GM12878 (cell line): ENCODE measurements at regions not wholly inside any gene's neighbourhood (a gene's known extent, or its start where the extent isn't known, plus 50 kb on each side); places are given as distances from the start of the nearest gene placed in this dataset.

Experiments
- ATAC-seq: fragments of 200-7000 bp; cut with Tn5 transposase; 3 replicates; pipeline ENCODE4 v1.9.1; 2020; ENCODE audit warnings: mild to moderate bottlenecking, moderate library complexity
- BruUV-seq: library from RNA; stranded (reverse); fragments of 400-500 nt; replicated peaks from 2 replicates; lab custom pipeline; 2021; lab: Mats Ljungman, UMichigan
- CTCF ChIA-PET: fragments of 300-600 bp; sonication (Branson Sonifier 250); formaldehyde crosslinking; extraction: SDS; loops from one replicate; lab custom pipeline; 2021; ENCODE audit warnings: inconsistent platforms; lab: Yijun Ruan, JAX
- POLR2A ChIA-PET: fragments of 350-600 bp; formaldehyde crosslinking; extraction: SDS; loops from one replicate; lab custom pipeline; 2021; ENCODE audit warnings: inconsistent platforms; lab: Charles Lee
- RAD21 ChIA-PET: fragments of 300-600 bp; sonication (Branson Sonifier 250); formaldehyde crosslinking; loops from one replicate; lab custom pipeline; 2023; ENCODE audit warnings: antibody characterized with exemption; ENCODE audit not compliant: unreplicated experiment; lab: Charles Lee
- SMC1A ChIA-PET: fragments of 300-600 bp; sonication (Branson Sonifier 250); formaldehyde crosslinking; loops from one replicate; lab custom pipeline; 2023; ENCODE audit not compliant: unreplicated experiment, uncharacterized antibody; lab: Charles Lee
- DNase-seq: peaks from one replicate; pipeline ENCODE4 v3.0.0-alpha.2; 2011; ENCODE audit warnings: low read depth, low spot score
- FAIRE-seq: peaks from 3 replicates; lab custom pipeline; 2011; peaks lifted over from hg19 to GRCh38; lab: Jason Lieb, UNC
- H2AFZ ChIP-seq: 2 replicates; pipeline ENCODE4 v1.6.0; 2011; ENCODE audit warnings: low read depth, low read length, control low read depth; ENCODE audit not compliant: control insufficient read depth
- H3K27ac ChIP-seq: 2 replicates; pipeline ENCODE4 v1.5.1; 2011; ENCODE audit warnings: control low read depth; ENCODE audit not compliant: control insufficient read depth, insufficient read depth
- H3K27me3 ChIP-seq, 2 experiments: replicated peaks in 1 of 2; 2 replicates each; pipeline versions ENCODE4 v1.6.0 to v1.6.1; 2011; ENCODE audit warnings: low read length in 1 of 2; ENCODE audit not compliant: control insufficient read depth in 2 of 2, insufficient read depth in 2 of 2
- H3K36me3 ChIP-seq, 2 experiments: 2 replicates each; pipeline ENCODE4 v1.5.1; 2011; ENCODE audit warnings: low read length in 1 of 2; ENCODE audit not compliant: control insufficient read depth in 2 of 2, insufficient read depth in 2 of 2
- H3K4me1 ChIP-seq: 2 replicates; pipeline ENCODE4 v1.6.1; 2011; ENCODE audit warnings: mild to moderate bottlenecking, low read length, moderate library complexity, mixed read lengths; ENCODE audit not compliant: control insufficient read depth, insufficient read depth
- H3K4me2 ChIP-seq: 2 replicates; pipeline ENCODE4 v1.6.0; 2011; ENCODE audit warnings: control low read depth; ENCODE audit not compliant: control insufficient read depth, insufficient read depth
- H3K4me3 ChIP-seq: fragments of 200-600 bp; sonication (generic); 2 replicates; pipeline ENCODE4 v1.5.1; 2016
- H3K79me2 ChIP-seq: 2 replicates; pipeline ENCODE4 v1.6.0; 2011; ENCODE audit warnings: low read length; ENCODE audit not compliant: control insufficient read depth, insufficient read depth
- H3K9ac ChIP-seq: 2 replicates; pipeline ENCODE4 v1.8.0; 2011; ENCODE audit warnings: low read length, control low read depth, mixed read lengths; ENCODE audit not compliant: control insufficient read depth, insufficient read depth
- H3K9me3 ChIP-seq: replicated peaks from 3 replicates; pipeline ENCODE4 v1.5.1; 2011; ENCODE audit warnings: mild to moderate bottlenecking, low read length; ENCODE audit not compliant: control insufficient read depth, insufficient read depth
- H4K20me1 ChIP-seq: 2 replicates; pipeline ENCODE4 v1.6.0; 2011; ENCODE audit not compliant: control insufficient read depth, insufficient read depth
- CBFB ChIP-seq: IDR thresholded peaks from 2 replicates; pipeline ENCODE4 v1.6.1; 2016; ENCODE audit warnings: antibody characterized with exemption, low read depth
- CHD1 ChIP-seq: IDR thresholded peaks from 2 replicates; pipeline ENCODE4 v1.6.1; 2012; ENCODE audit warnings: low read depth, low read length, improper control_type of control experiment
- HDGF ChIP-seq: fragments of 450-650 bp; IDR thresholded peaks from 2 replicates; pipeline ENCODE4 v1.6.1; 2016; ENCODE audit warnings: antibody characterized with exemption
- MTA3 ChIP-seq: IDR thresholded peaks from 2 replicates; pipeline ENCODE4 v1.6.1; 2012; ENCODE audit warnings: low read length, inconsistent platforms, borderline replicate concordance
- POLR2AphosphoS5 ChIP-seq: IDR thresholded peaks from 2 replicates; pipeline ENCODE4 v1.6.1; 2011; ENCODE audit warnings: mild to moderate bottlenecking, low read length, inconsistent platforms
- RAD21 ChIP-seq: IDR thresholded peaks from 2 replicates; pipeline ENCODE4 v1.6.1; 2011; ENCODE audit warnings: mild to moderate bottlenecking, low read depth, low read length, moderate library complexity; ENCODE audit not compliant: insufficient read depth
- SIN3A ChIP-seq: IDR thresholded peaks from 2 replicates; pipeline ENCODE4 v1.6.1; 2012; ENCODE audit warnings: low read depth, low read length, improper control_type of control experiment
- TBL1XR1 ChIP-seq: IDR thresholded peaks from 2 replicates; pipeline ENCODE4 v1.6.1; 2012; ENCODE audit warnings: low read depth, low read length, improper control_type of control experiment
- ZNF274 ChIP-seq: IDR thresholded peaks from one replicate; pipeline ENCODE4 v1.8.0; 2011; ENCODE audit not compliant: insufficient read length, insufficient read depth
- ZNF622 ChIP-seq: fragments of 450-650 bp; IDR thresholded peaks from 2 replicates; pipeline ENCODE4 v1.6.1; 2017; ENCODE audit warnings: mild to moderate bottlenecking, inconsistent platforms
- WGBS: methylation state at CpG from one replicate; pipeline ENCODE4 v1.1.6; 2016; ENCODE audit warnings: low lambda C conversion rate; ENCODE audit not compliant: insufficient replicate concordance, insufficient coverage; ENCODE audit errors: missing lambda C conversion rate; 5-methylcytosine and 5-hydroxymethylcytosine counted together
- in situ Hi-C: fragments of 300-500 bp; cut with MboI; formaldehyde crosslinking; loops from 9 replicates; pipeline ENCODE4 v1.14.3; 2018; ENCODE audit warnings: mixed read lengths
- intact Hi-C: fragments of 100-400 bp; cut with micrococcal nuclease; formaldehyde crosslinking; loops from one replicate; pipeline ENCODE4 v1.14.2; 2022; ENCODE audit not compliant: unreplicated experiment
- TF ChIP-seq, protein P1 (sequence below): fragments of 450-650 bp; formaldehyde crosslinking; IDR thresholded peaks from 2 replicates; pipeline ENCODE4 v1.4.0; 2022; ENCODE audit warnings: mild to moderate bottlenecking, moderate library complexity
- TF ChIP-seq, protein P2 (sequence below): fragments of 450-650 bp; formaldehyde crosslinking; IDR thresholded peaks from 2 replicates; pipeline ENCODE4 v1.5.0; 2022; ENCODE audit warnings: mild to moderate bottlenecking, missing genetic modification characterization

DNA sequence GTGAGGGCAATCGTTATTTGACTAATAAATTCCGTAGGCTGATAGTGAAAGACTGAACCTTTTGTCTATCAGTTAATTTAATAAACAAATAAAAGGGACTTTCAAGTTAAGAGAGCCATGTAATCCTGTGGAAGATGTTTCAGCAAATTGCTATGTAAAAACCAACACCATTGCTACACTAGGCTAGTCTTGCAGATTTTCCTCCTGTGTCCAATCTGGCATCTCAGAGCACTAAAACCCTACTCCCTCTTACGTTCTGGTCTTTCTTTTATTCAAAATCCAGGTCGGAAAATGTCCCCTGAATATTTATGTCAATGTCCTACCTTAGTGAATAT, 478.8 kb upstream of the TNC start:
- intact Hi-C loops (loop anchor here (10.0 kb wide), 2 partner anchors 288 to 408 kb away; no protein-coding TSS in a partner anchor), in situ Hi-C loops (loop anchor here (10.0 kb wide), 1 partner anchor 568 kb away; no protein-coding TSS in a partner anchor)
- Histone ChIP-seq H3K4me2 (no peak overlapping the region), H3K4me3 (no peak overlapping the region), H4K20me1 (no peaks in the 10 kb centered on the region), H3K9ac (no peak overlapping the region), H3K79me2 (no peaks in the 10 kb centered on the region), H2AFZ (no peak overlapping the region), H3K27me3 (no peaks in the 10 kb centered on the region; a peak in 2 of 4 replicates), H3K27ac (no peak overlapping the region), H3K9me3 (no peaks in the 10 kb centered on the region), H3K36me3 (no peaks in the 10 kb centered on the region), H3K4me1 (no peaks in the 10 kb centered on the region)
- FAIRE-seq = no peak
- POLR2A ChIA-PET = no interaction called here
- CTCF ChIA-PET = no interaction called here
- TF ChIP-seq CHD1 = no peak
- no peak for ATAC-seq
- DNase-seq = no peak
- 1% methylated on average over 4 of the region's 4 CpGs for WGBS
- RAD21 ChIA-PET = no interaction called here
- SMC1A ChIA-PET = no interaction called here
- BruUV-seq = no TSS peak

DNA sequence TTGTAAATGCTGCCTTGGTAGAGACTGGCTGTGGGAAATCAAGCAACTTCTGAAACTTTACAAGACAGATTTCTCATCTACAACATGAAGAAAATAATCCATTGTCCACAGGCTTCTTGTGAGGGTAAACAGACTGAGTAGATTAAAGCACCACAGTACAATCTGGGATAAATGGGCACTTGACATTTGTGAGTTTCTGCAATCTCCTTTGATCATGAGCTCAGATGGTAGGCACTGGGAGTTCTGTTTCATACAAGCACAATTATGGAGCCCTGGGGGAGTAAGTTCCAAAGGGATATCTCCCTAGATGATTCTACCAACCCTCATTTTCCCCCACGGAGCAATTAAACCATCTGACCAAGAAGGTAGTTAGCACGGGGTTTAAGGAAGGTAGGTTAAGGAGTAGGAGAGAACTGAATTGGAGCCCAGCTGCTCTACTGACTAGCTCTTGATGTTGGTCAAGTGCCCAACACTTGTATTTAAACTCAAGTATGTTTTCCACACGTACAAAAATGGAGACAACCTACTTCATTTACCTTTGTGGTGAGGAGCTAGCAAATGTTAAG, 479.5 kb upstream of the TNC start:
- intact Hi-C loops (loop anchor here (10.0 kb wide), 2 partner anchors 287 to 407 kb away; no protein-coding TSS in a partner anchor), in situ Hi-C loops (loop anchor here (10.0 kb wide), 1 partner anchor 567 kb away; no protein-coding TSS in a partner anchor)
- CTCF ChIA-PET = no interaction called here
- SMC1A ChIA-PET = no interaction called here
- no peak overlapping the region for H3K9ac ChIP-seq
- no peak overlapping the region for H3K4me2 ChIP-seq
- H4K20me1 ChIP-seq = no peaks in the 10 kb centered on the region
- H3K27me3 ChIP-seq = no peaks in the 10 kb centered on the region; a peak in 2 of 4 replicates
- RAD21 ChIA-PET = no interaction called here
- POLR2A ChIA-PET = no interaction called here
- no peak overlapping the region for H3K4me3 ChIP-seq
- WGBS = 1% methylated on average over 3 of the region's 3 CpGs
- H3K9me3 ChIP-seq = no peaks in the 10 kb centered on the region
- FAIRE-seq (no peak), ATAC-seq (no peak), DNase-seq (no peak)
- no peaks in the 10 kb centered on the region for H3K36me3 ChIP-seq
- H3K79me2 ChIP-seq = no peaks in the 10 kb centered on the region
- BruUV-seq = no TSS peak
- H2AFZ ChIP-seq = no peak overlapping the region
- H3K4me1 ChIP-seq = no peaks in the 10 kb centered on the region
- no peak overlapping the region for H3K27ac ChIP-seq
- TF ChIP-seq ZNF274 (no peak), POLR2AphosphoS5 (no peak), HDGF (no peak), TBL1XR1 (no peak), MTA3 (no peak), SIN3A (no peak), RAD21 (no peak), CBFB (no peak), ZNF622 (no peak)
- TF ChIP-seq, protein P1, sequence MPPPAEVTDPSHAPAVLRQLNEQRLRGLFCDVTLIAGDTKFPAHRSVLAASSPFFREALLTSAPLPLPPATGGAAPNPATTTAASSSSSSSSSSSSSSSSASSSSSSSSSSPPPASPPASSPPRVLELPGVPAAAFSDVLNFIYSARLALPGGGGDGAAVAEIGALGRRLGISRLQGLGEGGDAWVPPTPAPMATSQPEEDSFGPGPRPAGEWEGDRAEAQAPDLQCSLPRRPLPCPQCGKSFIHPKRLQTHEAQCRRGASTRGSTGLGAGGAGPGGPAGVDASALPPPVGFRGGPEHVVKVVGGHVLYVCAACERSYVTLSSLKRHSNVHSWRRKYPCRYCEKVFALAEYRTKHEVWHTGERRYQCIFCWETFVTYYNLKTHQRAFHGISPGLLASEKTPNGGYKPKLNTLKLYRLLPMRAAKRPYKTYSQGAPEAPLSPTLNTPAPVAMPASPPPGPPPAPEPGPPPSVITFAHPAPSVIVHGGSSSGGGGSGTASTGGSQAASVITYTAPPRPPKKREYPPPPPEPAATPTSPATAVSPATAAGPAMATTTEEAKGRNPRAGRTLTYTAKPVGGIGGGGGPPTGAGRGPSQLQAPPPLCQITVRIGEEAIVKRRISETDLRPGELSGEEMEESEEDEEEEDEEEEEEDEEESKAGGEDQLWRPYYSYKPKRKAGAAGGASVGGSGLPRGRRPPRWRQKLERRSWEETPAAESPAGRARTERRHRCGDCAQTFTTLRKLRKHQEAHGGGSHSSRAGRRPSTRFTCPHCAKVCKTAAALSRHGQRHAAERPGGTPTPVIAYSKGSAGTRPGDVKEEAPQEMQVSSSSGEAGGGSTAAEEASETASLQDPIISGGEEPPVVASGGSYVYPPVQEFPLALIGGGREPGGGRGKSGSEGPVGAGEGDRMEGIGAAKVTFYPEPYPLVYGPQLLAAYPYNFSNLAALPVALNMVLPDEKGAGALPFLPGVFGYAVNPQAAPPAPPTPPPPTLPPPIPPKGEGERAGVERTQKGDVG (CRISPR knock-in tag) = no peak
- TF ChIP-seq, protein P2, sequence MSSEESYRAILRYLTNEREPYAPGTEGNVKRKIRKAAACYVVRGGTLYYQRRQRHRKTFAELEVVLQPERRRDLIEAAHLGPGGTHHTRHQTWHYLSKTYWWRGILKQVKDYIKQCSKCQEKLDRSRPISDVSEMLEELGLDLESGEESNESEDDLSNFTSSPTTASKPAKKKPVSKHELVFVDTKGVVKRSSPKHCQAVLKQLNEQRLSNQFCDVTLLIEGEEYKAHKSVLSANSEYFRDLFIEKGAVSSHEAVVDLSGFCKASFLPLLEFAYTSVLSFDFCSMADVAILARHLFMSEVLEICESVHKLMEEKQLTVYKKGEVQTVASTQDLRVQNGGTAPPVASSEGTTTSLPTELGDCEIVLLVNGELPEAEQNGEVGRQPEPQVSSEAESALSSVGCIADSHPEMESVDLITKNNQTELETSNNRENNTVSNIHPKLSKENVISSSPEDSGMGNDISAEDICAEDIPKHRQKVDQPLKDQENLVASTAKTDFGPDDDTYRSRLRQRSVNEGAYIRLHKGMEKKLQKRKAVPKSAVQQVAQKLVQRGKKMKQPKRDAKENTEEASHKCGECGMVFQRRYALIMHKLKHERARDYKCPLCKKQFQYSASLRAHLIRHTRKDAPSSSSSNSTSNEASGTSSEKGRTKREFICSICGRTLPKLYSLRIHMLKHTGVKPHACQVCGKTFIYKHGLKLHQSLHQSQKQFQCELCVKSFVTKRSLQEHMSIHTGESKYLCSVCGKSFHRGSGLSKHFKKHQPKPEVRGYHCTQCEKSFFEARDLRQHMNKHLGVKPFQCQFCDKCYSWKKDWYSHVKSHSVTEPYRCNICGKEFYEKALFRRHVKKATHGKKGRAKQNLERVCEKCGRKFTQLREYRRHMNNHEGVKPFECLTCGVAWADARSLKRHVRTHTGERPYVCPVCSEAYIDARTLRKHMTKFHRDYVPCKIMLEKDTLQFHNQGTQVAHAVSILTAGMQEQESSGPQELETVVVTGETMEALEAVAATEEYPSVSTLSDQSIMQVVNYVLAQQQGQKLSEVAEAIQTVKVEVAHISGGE (CRISPR knock-in tag) = no peak
